HepG2 (cell line): ENCODE measurements at regions not wholly inside any gene's neighbourhood (a gene's known extent, or its start where the extent isn't known, plus 50 kb on each side); places are given as distances from the start of the nearest gene placed in this dataset.

Source experiments
- ATAC-seq: fragments of 200-7000 bp; cut with Tn5 transposase; 3 replicates; pipeline ENCODE4 v1.9.1; 2020; ENCODE audit warnings: mild to moderate bottlenecking, moderate library complexity
- BruUV-seq: library from RNA; stranded (reverse); fragments of 400-500 nt; replicated peaks from 2 replicates; lab custom pipeline; 2021; lab: Mats Ljungman, UMichigan
- CTCF ChIA-PET: fragments of 300-600 bp; formaldehyde crosslinking; extraction: SDS; loops from one replicate; lab custom pipeline; 2021; ENCODE audit warnings: low total read pairs, inconsistent platforms, low intra/inter-chr PET ratio; lab: Yijun Ruan, JAX
- POLR2A ChIA-PET: fragments of 350-600 bp; sonication (Branson Sonifier 250); formaldehyde crosslinking; loops from one replicate; lab custom pipeline; 2020; ENCODE audit warnings: antibody characterized with exemption, inconsistent platforms; lab: Yijun Ruan, JAX
- DNase-seq: peaks from one replicate; pipeline ENCODE4 v3.0.0-alpha.2; 2015; ENCODE audit warnings: low spot score
- FAIRE-seq: peaks from 3 replicates; lab custom pipeline; 2011; peaks lifted over from hg19 to GRCh38; lab: Jason Lieb, UNC
- H2AFZ ChIP-seq: one replicate; pipeline ENCODE4 v1.6.1; 2011; ENCODE audit warnings: low read length, inconsistent platforms
- H3K27ac ChIP-seq: fragments of 300-600 bp; 3 replicates; pipeline ENCODE4 v1.8.0; 2011; ENCODE audit warnings: mixed run types, mild to moderate bottlenecking, mixed read lengths, low read length, inconsistent platforms; ENCODE audit not compliant: insufficient read depth; ENCODE audit errors: extremely low read length
- H3K27me3 ChIP-seq, 2 experiments: fragments of 200-600 bp in 1 of 2; 2 replicates in 1 of 2; 3 replicates in 1 of 2; pipeline versions ENCODE4 v1.6.0 to v1.8.0; 2011; ENCODE audit warnings: low read length in 2 of 2, mild to moderate bottlenecking in 2 of 2, moderate library complexity in 2 of 2, inconsistent platforms in 1 of 2; ENCODE audit not compliant: insufficient read depth in 2 of 2, control insufficient read depth in 1 of 2
- H3K36me3 ChIP-seq, 2 experiments: fragments of 200-600 bp in 1 of 2; replicated peaks in 1 of 2; 2 replicates in 1 of 2; 3 replicates in 1 of 2; pipeline versions ENCODE4 v1.5.1 to v1.8.0; 2011; ENCODE audit warnings: low read length in 2 of 2, inconsistent platforms in 1 of 2; ENCODE audit not compliant: insufficient read depth in 2 of 2, control insufficient read depth in 1 of 2
- H3K4me1 ChIP-seq: 2 replicates; pipeline ENCODE4 v1.5.1; 2012; ENCODE audit warnings: low read length, inconsistent platforms; ENCODE audit not compliant: insufficient read depth
- H3K4me2 ChIP-seq: 2 replicates; pipeline ENCODE4 v1.6.0; 2011; ENCODE audit warnings: low read depth, low read length, inconsistent platforms
- H3K4me3 ChIP-seq, 3 experiments: fragments of 200-600 bp in 1 of 3; sonication (generic), shearing (Covaris generic) in 1 of 3; replicated peaks in 1 of 3; 2 replicates each; pipeline ENCODE4 v1.5.1; 2011 to 2016; ENCODE audit warnings: low read length in 3 of 3, inconsistent platforms in 2 of 3, low read depth in 2 of 3, mild to moderate bottlenecking in 2 of 3, control low read depth in 1 of 3, mixed read lengths in 1 of 3; ENCODE audit not compliant: insufficient read depth in 1 of 3
- H3K79me2 ChIP-seq: one replicate; pipeline ENCODE4 v1.6.1; 2011; ENCODE audit warnings: low read length, inconsistent platforms; ENCODE audit not compliant: insufficient read depth
- H3K9ac ChIP-seq: 2 replicates; pipeline ENCODE4 v1.6.0; 2011; ENCODE audit warnings: mild to moderate bottlenecking, low read depth, low read length, inconsistent platforms; ENCODE audit not compliant: insufficient read depth
- H3K9me3 ChIP-seq: 2 replicates; pipeline ENCODE4 v1.5.1; 2012; ENCODE audit warnings: mild to moderate bottlenecking, low read length
- H4K20me1 ChIP-seq: 2 replicates; pipeline ENCODE4 v1.6.0; 2011; ENCODE audit warnings: inconsistent platforms, mild to moderate bottlenecking, low read length, moderate library complexity; ENCODE audit not compliant: insufficient read depth
- EED ChIP-seq: sonication (generic); formaldehyde crosslinking; IDR thresholded peaks from 2 replicates; pipeline ENCODE4 v1.5.0; 2020; ENCODE audit warnings: mild to moderate bottlenecking, missing genetic modification reagents
- FOXO1 ChIP-seq: sonication (generic); formaldehyde crosslinking; IDR thresholded peaks from 2 replicates; pipeline ENCODE4 v1.4.0; 2020; ENCODE audit warnings: missing genetic modification reagents
- GATAD2A ChIP-seq: IDR thresholded peaks from 2 replicates; pipeline ENCODE4 v1.6.1; 2016
- HNRNPUL1 ChIP-seq: fragments of 200-400 bp; formaldehyde crosslinking; IDR thresholded peaks from 2 replicates; pipeline ENCODE4 v1.6.1; 2017; ENCODE audit warnings: low read depth, mild to moderate bottlenecking, low read length, moderate library complexity
- ZNF614 ChIP-seq: IDR thresholded peaks from 2 replicates; pipeline ENCODE4 v1.6.1; 2018; ENCODE audit warnings: missing biosample characterization, missing genetic modification reagents, inconsistent platforms, borderline replicate concordance
- ZNF768 ChIP-seq: sonication (generic); formaldehyde crosslinking; IDR thresholded peaks from 2 replicates; pipeline ENCODE4 v1.4.0; 2020; ENCODE audit warnings: missing genetic modification reagents
- WGBS: methylation state at CpG from one replicate; pipeline ENCODE4 v1.1.6; 2017; ENCODE audit warnings: low lambda C conversion rate; 5-methylcytosine and 5-hydroxymethylcytosine counted together
- in situ Hi-C: cut with HindIII; loops from 2 replicates; pipeline ENCODE4 v1.10.0; 2017; ENCODE audit warnings: low pct_unique_long_range_greater_than_20kb; ENCODE audit not compliant: extremely low pct_ligation_motif_present
- intact Hi-C: fragments of 100-400 bp; cut with micrococcal nuclease; formaldehyde crosslinking; loops from one replicate; pipeline ENCODE4 v1.10.0; 2022; ENCODE audit not compliant: unreplicated experiment
- TF ChIP-seq, protein P1 (sequence below): sonication (generic); formaldehyde crosslinking; conservative IDR thresholded peaks from 2 replicates; pipeline ENCODE4 v1.4.0; 2020; ENCODE audit warnings: mild to moderate bottlenecking, missing genetic modification reagents, moderate library complexity
- TF ChIP-seq, protein P2 (sequence below), 2 experiments: sonication (generic) in 1 of 2; formaldehyde crosslinking in 1 of 2; IDR thresholded peaks; 2 replicates each; pipeline versions ENCODE4 v1.4.0 to v1.6.1; 2016 to 2020; ENCODE audit warnings: borderline replicate concordance in 1 of 2, low read depth in 1 of 2, mild to moderate bottlenecking in 1 of 2, missing genetic modification reagents in 1 of 2
- TF ChIP-seq, protein P3 (sequence below): sonication (generic); formaldehyde crosslinking; IDR thresholded peaks from 2 replicates; pipeline ENCODE4 v1.4.0; 2020; ENCODE audit warnings: missing genetic modification reagents, borderline replicate concordance

DNA sequence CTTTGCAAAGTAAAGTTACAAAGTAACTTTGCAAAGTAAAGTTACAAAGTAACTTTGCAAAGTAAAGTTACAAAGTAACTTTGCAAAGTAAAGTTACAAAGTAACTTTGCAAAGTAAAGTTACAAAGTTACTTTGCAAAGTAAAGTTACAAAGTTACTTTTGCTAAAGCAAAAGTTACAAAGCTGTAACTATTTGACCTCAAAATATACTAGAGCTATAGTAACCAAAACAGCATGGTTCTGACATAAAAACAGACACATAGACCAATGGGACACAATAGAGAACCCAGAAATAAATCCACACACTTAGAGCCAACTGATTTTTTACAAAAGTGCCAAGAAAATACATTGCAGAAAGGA, 66.3 kb downstream of the TRIL start (continued):
- TF ChIP-seq, protein P1, sequence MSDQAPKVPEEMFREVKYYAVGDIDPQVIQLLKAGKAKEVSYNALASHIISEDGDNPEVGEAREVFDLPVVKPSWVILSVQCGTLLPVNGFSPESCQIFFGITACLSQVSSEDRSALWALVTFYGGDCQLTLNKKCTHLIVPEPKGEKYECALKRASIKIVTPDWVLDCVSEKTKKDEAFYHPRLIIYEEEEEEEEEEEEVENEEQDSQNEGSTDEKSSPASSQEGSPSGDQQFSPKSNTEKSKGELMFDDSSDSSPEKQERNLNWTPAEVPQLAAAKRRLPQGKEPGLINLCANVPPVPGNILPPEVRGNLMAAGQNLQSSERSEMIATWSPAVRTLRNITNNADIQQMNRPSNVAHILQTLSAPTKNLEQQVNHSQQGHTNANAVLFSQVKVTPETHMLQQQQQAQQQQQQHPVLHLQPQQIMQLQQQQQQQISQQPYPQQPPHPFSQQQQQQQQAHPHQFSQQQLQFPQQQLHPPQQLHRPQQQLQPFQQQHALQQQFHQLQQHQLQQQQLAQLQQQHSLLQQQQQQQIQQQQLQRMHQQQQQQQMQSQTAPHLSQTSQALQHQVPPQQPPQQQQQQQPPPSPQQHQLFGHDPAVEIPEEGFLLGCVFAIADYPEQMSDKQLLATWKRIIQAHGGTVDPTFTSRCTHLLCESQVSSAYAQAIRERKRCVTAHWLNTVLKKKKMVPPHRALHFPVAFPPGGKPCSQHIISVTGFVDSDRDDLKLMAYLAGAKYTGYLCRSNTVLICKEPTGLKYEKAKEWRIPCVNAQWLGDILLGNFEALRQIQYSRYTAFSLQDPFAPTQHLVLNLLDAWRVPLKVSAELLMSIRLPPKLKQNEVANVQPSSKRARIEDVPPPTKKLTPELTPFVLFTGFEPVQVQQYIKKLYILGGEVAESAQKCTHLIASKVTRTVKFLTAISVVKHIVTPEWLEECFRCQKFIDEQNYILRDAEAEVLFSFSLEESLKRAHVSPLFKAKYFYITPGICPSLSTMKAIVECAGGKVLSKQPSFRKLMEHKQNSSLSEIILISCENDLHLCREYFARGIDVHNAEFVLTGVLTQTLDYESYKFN: 0 out of 2 replicates have a peak, but pooled peaks have one; percentile 35
- TF ChIP-seq, all 625 proteins: peak for 3; not testable (repeated sequence) for 622

DNA sequence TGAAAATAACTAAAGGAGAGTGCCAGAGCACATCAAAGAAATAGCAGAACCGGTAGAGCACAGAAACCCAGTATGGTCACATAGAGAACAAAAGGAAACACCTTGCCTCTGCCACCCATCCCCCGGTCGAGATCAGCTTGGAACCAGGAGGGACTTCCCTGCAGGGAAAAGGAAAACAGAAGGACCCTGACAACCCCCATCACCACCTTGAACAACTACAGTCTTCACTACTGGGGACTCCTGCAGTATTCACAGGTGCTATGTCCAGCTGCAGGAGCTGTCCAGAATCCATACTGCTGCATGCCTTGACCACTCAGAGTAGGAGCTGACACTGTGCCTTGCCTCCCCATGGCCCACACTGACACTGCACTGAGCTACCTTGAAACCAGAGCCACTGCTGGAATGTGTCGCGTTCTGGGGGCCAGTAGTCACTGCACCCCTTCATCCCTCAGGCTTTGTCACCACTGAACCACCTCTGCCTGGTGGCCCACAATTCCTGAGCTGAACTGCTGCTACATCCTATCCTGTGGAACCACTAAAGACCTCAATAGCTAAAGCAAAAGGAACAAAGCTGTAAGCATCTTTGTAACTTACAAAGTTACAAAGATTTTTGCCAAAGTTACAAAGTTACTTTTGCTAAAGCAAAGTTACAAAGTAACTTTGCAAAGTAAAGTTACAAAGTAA, 66.8 kb downstream of the TRIL start:
- BruUV-seq: no TSS peak
- H3K9ac ChIP-seq: no peak overlapping the region
- no peaks in the 10 kb centered on the region for H4K20me1 ChIP-seq
- H3K9me3 ChIP-seq: no peaks in the 10 kb centered on the region
- peaks cover 27% of the 10 kb centered on the region for H3K4me1 ChIP-seq
- ATAC-seq: peak; percentile 100
- ChIA-PET POLR2A (no interaction called here), CTCF (no interaction called here)
- FAIRE-seq: no peak
- H3K4me2 ChIP-seq: peak overlapping the region; percentile 57
- no peaks in the 10 kb centered on the region for H3K79me2 ChIP-seq
- DNase-seq: peak; percentile 33
- intact Hi-C loops (no loop called here), in situ Hi-C loops (no loop called here)
- WGBS: 5% methylated on average over 5 of the region's 5 CpGs
- peak overlapping the region; percentile 3 to 36 (median 6); a peak in 2 of 6 replicates for H3K4me3 ChIP-seq
- no peak overlapping the region for H3K27ac ChIP-seq
- no peaks in the 10 kb centered on the region for H3K27me3 ChIP-seq
- H2AFZ ChIP-seq: no peak overlapping the region
- H3K36me3 ChIP-seq: no peaks in the 10 kb centered on the region
- TF ChIP-seq, protein P2, sequence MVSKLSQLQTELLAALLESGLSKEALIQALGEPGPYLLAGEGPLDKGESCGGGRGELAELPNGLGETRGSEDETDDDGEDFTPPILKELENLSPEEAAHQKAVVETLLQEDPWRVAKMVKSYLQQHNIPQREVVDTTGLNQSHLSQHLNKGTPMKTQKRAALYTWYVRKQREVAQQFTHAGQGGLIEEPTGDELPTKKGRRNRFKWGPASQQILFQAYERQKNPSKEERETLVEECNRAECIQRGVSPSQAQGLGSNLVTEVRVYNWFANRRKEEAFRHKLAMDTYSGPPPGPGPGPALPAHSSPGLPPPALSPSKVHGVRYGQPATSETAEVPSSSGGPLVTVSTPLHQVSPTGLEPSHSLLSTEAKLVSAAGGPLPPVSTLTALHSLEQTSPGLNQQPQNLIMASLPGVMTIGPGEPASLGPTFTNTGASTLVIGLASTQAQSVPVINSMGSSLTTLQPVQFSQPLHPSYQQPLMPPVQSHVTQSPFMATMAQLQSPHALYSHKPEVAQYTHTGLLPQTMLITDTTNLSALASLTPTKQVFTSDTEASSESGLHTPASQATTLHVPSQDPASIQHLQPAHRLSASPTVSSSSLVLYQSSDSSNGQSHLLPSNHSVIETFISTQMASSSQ (IDR thresholded peaks at IDR 0.05; ENCODE audit: low read depth): 0 out of 2 replicates have a peak, but pooled peaks have one; percentile 62
- TF ChIP-seq, protein P2 (CRISPR knock-in tag; IDR thresholded peaks at IDR 0.05; ENCODE audit: borderline replicate concordance): no peak
- no peak for TF ChIP-seq GATAD2A
- TF ChIP-seq HNRNPUL1: no peak
- TF ChIP-seq ZNF614: 0 out of 2 replicates have a peak, but pooled peaks have one; percentile 26
- no peak for TF ChIP-seq EED (CRISPR knock-in tag)
- 0 out of 2 replicates have a peak, but pooled peaks have one; percentile 13 for TF ChIP-seq ZNF768 (CRISPR knock-in tag)
- TF ChIP-seq, protein P3, sequence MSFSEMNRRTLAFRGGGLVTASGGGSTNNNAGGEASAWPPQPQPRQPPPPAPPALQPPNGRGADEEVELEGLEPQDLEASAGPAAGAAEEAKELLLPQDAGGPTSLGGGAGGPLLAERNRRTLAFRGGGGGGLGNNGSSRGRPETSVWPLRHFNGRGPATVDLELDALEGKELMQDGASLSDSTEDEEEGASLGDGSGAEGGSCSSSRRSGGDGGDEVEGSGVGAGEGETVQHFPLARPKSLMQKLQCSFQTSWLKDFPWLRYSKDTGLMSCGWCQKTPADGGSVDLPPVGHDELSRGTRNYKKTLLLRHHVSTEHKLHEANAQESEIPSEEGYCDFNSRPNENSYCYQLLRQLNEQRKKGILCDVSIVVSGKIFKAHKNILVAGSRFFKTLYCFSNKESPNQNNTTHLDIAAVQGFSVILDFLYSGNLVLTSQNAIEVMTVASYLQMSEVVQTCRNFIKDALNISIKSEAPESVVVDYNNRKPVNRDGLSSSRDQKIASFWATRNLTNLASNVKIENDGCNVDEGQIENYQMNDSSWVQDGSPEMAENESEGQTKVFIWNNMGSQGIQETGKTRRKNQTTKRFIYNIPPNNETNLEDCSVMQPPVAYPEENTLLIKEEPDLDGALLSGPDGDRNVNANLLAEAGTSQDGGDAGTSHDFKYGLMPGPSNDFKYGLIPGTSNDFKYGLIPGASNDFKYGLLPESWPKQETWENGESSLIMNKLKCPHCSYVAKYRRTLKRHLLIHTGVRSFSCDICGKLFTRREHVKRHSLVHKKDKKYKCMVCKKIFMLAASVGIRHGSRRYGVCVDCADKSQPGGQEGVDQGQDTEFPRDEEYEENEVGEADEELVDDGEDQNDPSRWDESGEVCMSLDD: peak; percentile 91; the same call in 1 of the 2 replicates
- TF ChIP-seq FOXO1 (CRISPR knock-in tag): peak; percentile 17; the same call in 1 of the 2 replicates
